ENCODE measurements at regions not wholly inside any gene's neighbourhood (a gene's known extent, or its start where the extent isn't known, plus 50 kb on each side); places are given as distances from the start of the nearest gene placed in this dataset.

DNA sequence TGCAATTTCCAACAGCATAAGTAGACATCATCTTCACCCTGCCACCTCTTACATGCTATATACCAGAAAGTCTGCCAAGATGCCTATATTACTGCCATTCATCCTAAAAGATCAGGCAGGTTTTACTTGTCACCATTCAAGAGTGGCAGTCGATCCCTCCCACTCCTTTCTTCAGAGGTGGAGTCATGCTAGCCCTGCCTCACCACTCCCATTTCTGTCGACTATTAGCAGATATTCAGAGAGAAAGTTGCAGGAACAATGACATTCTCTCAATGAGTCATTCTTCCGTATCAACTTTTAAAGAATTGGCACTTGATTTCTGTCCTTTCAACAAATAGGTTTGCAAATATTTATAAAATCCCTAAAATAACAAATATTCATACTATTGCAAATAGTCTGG lies 1060.1 kb downstream of the ADGRL3 start:
- H3K9me3 Mint-ChIP-seq, result no peaks in the 10 kb centered on the region
- Histone ChIP-seq H2BK5ac (ENCODE audit: insufficient read length, low read length) (no peak overlapping the region), H3K79me1 (ENCODE audit: insufficient read depth, low read depth, low read length, poor library complexity, severe bottlenecking) (no peaks in the 10 kb centered on the region), H4K8ac (replicated peaks; ENCODE audit: insufficient read length, low read depth, low read length) (no peak overlapping the region), H3K18ac (ENCODE audit: insufficient read length, low read depth, low read length) (no peak overlapping the region), H3K9ac (ENCODE audit: extremely low read depth, insufficient read length, low read length) (no peak overlapping the region), H3K79me2 (ENCODE audit: insufficient read depth, low read length) (no peaks in the 10 kb centered on the region), H2AFZ (ENCODE audit: low read length) (no peak overlapping the region), H3T11ph (ENCODE audit: low read length) (no peak overlapping the region), H3K56ac (ENCODE audit: insufficient read length, low read depth, low read length) (no peak overlapping the region), H3K4me2 (ENCODE audit: insufficient read depth, insufficient read length, low read length) (no peak overlapping the region), H2BK15ac (ENCODE audit: low read depth, low read length) (no peak overlapping the region), H4K91ac (ENCODE audit: insufficient read length, low read depth, low read length) (no peak overlapping the region), H2BK12ac (ENCODE audit: insufficient read length, low read depth, low read length) (no peak overlapping the region), H2AK5ac (ENCODE audit: insufficient read length, low read length) (no peak overlapping the region), H2BK20ac (ENCODE audit: low read depth, low read length, poor library complexity, severe bottlenecking) (no peak overlapping the region), H3K4me1 (ENCODE audit: insufficient read depth, low read length) (no peaks in the 10 kb centered on the region; the same call in 1 of the 2 replicates), H4K20me1 (ENCODE audit: control insufficient read depth, insufficient read depth, insufficient read length) (no peaks in the 10 kb centered on the region), H3K27me3 (ENCODE audit: insufficient read depth, low read length) (no peaks in the 10 kb centered on the region), H4K5ac (ENCODE audit: insufficient read length, low read depth, low read length) (no peak overlapping the region), H3K27ac (ENCODE audit: insufficient read length, low read depth, low read length) (no peak overlapping the region), H3K9me3 (ENCODE audit: control insufficient read depth, low read depth, low read length) (no peaks in the 10 kb centered on the region), H3K23me2 (ENCODE audit: insufficient read length, low read depth, low read length, poor library complexity, severe bottlenecking) (no peaks in the 10 kb centered on the region), H2BK120ac (ENCODE audit: low read depth, low read length, poor library complexity, severe bottlenecking) (no peak overlapping the region), H3K14ac (ENCODE audit: insufficient read depth, low read length) (no peak overlapping the region), H3K4ac (ENCODE audit: low read depth, low read length) (no peak overlapping the region), H3K23ac (ENCODE audit: insufficient read length, low read depth, low read length) (no peak overlapping the region)
- no peak overlapping the region for H3K4me3 Mint-ChIP-seq
- no peak overlapping the region for H3K27ac Mint-ChIP-seq
- no peaks in the 10 kb centered on the region for H3K36me3 Mint-ChIP-seq (ENCODE audit: insufficient read depth in 1 of 3, low read depth in 3 of 3)
- TF ChIP-seq CTCF (conservative IDR thresholded peaks at IDR 0.05), result no peak
- H3K4me1 Mint-ChIP-seq, result peaks cover 8 to 12% of the 10 kb centered on the region in 2 experiments
- no CpG with 5 or more reads among the region's 3 CpGs for WGBS (ENCODE audit: extremely low coverage, insufficient read length, low lambda C conversion rate)
- no peaks in the 10 kb centered on the region for H3K27me3 Mint-ChIP-seq (ENCODE audit: low read depth)
- no peak for DNase-seq

All from H9 (cell line).